Head of caudate nucleus (tissue), 42 donors: ENCODE measurements at regions not wholly inside any gene's neighbourhood (a gene's known extent, or its start where the extent isn't known, plus 50 kb on each side); places are given as distances from the start of the nearest gene placed in this dataset.

Experiments
- DNase-seq, 42 donors: peaks; one replicate each; pipeline versions ENCODE4 v3.0.0 to v3.0.0-alpha.2; 2020 to 2021; ENCODE audit warnings: mixed read lengths in 7 of 42
- intact Hi-C: fragments of 100-400 bp; cut with DNase I; formaldehyde crosslinking; loops from one replicate; pipeline ENCODE4 v1.15.0; 2022

DNA sequence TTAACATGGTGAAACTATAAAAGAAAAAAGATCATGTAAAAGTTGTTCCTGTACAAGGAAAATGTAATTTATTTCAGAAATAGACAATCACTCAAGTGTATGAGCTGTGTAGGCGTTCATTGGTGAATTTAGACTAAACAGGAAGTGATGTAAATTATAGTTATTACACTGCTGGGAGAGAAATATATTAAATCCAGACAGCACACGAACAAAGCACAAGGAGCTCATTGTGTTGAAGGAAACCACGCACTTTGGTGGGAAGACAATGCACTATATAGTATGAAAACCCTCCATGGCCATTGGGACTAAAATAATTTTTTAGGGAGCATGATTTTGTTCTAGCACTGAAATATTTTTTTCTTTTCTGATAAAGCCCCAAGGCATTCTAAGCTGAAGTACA is 450.5 kb downstream of the KLF12 start:
- intact Hi-C loops: no loop called here

GRCh38 chr13:73681779-73682178 is 452.4 kb downstream of the KLF12 start:
- DNase-seq: no peak
- intact Hi-C loops: no loop called here

More for the DNA sequence above, 450.5 kb downstream of the KLF12 start:
- no peak for DNase-seq

DNA sequence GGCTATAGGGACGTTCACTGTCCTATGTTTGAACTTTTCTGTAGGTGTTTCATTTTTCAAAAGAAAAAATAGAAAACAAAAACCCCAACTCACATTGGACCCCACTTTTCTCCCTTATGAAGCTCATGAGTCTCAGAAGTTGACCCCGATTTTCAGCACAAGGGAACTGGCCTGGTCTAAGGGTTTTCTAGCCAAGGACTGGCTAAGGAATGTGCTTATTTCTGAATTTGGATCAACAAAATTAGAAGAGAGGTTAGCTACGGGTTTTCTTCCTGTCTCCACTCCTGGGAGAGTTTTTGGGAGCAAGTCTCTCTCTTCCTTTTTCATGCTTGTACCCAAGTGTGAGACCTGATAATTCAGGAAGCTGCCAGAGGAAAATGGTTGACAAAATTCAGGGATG is 453.2 kb downstream of the KLF12 start:
- no peak for DNase-seq
- intact Hi-C loops: no loop called here

DNA sequence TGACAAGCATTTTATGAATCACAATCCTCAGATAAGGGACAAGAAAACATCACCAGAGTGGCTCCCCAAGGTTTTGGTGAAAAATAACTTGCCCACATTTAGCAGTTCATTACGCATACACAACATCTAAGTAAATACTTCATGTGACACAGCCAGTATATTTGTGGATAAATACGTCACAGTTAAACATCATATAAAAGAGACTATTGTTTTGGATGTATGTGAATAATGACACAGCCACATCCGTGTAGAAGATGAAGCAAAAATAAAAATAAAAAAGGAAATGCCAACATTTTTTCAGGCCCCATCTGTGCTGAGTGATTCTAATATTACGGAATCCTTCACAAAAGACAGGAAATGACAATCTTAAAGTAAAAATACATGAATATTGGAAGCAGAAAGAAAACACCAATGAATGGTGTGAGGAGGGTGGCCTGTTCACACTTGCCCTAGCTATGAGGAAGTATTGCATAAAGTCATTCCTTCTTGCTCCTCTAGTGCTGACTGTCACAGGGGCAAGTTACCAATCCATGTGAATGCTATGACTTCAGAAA is 457.1 kb downstream of the KLF12 start:
- intact Hi-C loops: no loop called here
- no peak for DNase-seq

- DNase-seq: no peak
- intact Hi-C loops: no loop called here
Measured at GRCh38 chr13:73676550-73677047, 457.6 kb downstream of the KLF12 start.

DNA sequence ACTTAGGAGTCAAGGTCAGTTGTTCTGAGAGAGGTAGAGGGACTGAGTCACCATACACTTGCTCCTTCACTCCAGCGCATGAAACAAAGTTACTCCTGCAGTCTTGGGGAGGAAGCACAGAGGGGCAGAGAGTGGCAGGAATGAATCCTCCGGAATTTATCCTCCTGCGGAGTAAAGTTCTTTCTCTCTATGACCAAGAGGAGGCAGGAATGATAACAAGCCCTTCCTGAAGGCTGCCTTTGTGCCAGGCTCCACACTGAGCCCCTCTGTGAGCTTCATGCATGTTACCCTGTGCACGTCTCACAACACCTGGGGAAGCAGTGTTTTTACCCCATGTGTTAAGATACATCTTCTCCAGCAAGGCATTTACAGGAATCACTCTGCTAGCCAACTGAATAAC is 458.4 kb downstream of the KLF12 start:
- no peak for DNase-seq
- intact Hi-C loops: no loop called here

DNA sequence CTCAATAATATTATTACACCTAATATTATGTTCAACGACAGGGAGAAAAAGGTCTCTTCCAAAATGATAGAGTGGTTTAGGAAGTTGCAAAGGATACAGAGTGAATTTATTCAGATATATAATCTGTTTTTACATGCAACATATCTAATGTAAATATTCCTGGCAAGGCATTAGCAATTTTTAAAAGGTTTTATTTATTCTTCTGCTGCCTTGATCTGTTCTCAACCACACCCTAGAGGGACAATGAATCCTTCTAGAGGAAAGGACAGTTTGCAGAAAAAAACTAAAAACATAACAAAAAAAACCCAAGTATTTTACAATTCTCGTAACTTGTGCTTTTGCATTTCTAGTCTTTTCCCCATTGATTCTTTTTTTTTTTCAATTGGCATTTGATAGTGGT is 459.6 kb downstream of the KLF12 start:
- intact Hi-C loops: no loop called here
- no peak for DNase-seq

- no peak for DNase-seq
- intact Hi-C loops: no loop called here
Measured at GRCh38 chr13:73673931-73674330, 460.3 kb downstream of the KLF12 start.

DNA sequence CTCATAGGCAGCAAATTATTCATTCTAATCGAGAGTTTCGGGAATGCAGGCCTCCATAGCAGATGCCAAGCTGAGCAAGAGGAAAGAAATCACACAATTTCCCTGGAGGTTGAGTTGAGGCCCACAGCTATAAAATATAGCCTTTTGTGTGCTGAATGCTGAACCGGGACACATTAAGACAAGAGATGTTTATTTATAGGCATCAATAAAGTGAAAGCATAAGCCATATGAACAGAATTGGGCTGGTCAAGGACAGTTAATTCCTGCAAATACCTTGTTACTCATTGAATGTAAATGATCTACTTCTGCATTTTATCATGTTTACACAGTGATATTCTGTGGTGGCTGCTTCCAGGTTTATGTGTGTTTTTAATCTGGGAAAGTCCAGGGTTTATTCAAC is 461.7 kb downstream of the KLF12 start:
- intact Hi-C loops: no loop called here
- no peak for DNase-seq

- intact Hi-C loops: no loop called here
- DNase-seq: no peak
Measured at GRCh38 chr13:73671732-73672131, 462.5 kb downstream of the KLF12 start.

DNA sequence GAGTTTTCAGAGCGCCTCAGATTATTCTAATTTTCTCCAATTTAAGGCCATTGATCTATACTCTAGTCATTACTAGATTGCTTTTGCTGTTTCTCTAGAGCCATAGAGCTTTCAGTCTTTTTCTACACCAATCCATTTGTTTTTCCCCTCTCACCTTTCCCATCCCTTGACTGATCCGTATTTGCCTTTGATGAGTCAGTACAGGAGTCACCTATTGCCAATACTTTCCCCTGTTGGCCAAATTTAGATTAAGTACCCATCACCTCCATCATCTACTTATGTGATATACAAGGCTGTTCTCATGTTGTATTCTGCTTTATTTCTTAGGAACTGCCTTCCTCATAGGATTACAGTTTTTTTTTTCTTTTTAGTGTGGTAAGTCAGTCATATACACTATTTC is 463.2 kb downstream of the KLF12 start:
- DNase-seq: no peak
- intact Hi-C loops: no loop called here

DNA sequence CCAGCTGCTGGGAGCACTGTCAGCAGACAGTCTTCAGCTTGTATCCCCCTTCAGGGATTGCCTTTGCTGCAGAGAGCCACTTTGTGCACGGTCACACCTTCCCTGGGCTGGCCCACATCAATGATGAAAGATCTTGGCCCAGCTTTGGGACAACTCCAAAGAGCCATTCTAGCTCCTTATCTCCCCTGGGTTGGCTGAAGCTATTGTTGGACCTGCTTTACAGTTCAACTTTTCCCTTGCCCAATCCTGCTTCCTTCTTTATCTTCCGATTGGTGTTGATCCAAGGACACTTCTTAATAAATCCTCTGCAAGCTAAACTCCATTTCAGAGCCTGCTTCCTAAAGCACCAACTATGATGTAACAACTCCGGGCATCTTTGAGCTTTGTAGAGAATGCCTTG is 466.4 kb downstream of the KLF12 start:
- DNase-seq: no peak
- intact Hi-C loops: no loop called here

- intact Hi-C loops: no loop called here
Measured at GRCh38 chr13:73665261-73665660, 468.9 kb downstream of the KLF12 start.

GRCh38 chr13:73664851-73665250 is 469.4 kb downstream of the KLF12 start:
- no peak for DNase-seq
- intact Hi-C loops: no loop called here

More at GRCh38 chr13:73665261-73665660, 468.9 kb downstream of the KLF12 start:
- DNase-seq: no peak

- DNase-seq: no peak
- intact Hi-C loops: no loop called here
Measured at GRCh38 chr13:73662833-73663232, 471.4 kb downstream of the KLF12 start.

GRCh38 chr13:73661687-73662425 is 472.3 kb downstream of the KLF12 start:
- DNase-seq: no peak
- intact Hi-C loops: no loop called here

DNA sequence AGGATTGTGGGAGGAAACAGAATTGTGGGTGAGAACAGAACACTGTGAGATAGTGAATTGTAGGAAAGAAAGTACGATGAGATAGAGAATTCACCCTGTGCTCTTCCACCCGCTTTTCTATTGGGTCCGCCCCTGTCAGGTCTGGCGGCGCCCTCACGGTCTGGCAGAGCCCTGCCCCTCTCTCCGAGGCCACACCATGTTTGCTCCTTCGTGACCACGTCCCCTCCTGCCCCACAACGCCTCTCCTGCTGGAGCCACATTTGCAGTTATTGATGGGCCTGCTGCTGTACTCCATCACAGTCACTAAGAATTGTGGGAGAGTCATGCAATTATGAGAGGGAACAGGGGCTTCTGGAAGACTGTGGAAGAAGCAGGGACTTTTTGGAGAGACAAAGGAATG is 473.1 kb downstream of the KLF12 start:
- DNase-seq: no peak
- intact Hi-C loops: no loop called here

DNA sequence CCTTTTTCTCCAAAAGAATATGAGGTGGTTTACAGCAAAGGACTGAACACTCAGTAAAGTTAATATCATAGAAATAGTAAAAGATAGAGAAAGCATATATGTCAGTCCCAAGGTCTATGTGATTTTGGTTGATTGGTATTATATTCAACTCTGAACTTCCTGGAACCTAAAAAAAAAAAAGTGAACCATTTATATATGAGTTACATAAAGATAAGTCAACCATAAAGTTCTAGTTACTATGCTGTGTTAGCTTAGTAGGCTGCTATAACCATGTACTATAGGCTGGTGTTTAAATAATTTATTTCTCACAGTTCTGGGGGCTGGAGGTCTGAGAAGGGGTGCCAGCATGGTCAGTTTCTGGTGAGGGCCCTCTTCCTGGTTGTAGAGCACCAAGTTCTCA is 475.6 kb downstream of the KLF12 start:
- no peak for DNase-seq
- intact Hi-C loops: no loop called here

DNA sequence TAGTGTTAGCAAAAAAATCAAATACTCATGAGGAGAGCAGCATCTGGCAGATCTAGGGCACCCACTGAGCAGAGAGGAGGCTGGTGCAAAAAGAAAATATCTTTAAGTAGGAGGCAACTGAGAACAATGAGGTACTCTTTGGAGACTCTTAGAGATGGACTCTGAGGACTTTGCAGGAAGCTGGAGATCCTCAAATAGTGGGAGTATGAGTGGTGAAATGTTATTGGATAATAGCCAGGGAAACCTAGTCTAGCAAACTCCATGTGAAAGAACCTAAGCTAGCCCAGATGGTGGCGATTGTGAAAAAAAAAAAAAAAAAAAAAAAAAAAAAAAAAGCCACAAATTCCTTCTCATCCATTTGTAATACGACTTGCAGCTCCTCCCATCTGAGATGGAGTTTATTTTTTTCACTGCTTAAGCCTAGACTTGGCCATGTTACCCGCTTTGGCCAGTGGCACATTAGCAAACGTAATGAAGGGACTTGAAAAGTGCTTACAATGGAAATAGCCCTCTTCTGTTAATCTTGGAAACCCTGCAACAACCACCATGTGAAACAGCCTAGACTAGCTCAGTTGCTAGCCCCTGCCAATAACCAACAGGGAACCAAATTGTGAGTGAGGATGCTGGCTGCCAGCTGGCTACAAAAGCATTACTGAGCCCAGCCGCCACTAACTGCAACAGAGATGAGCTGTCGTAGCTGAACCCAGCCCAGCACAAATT is 476.2 kb downstream of the KLF12 start:
- intact Hi-C loops: no loop called here
- DNase-seq: peak in 29 of 42 donors; percentile 2 to 76 (median 29)

GRCh38 chr13:73656863-73657262 is 477.3 kb downstream of the KLF12 start:
- DNase-seq: no peak
- intact Hi-C loops: no loop called here
